ENCODE measurements at regions not wholly inside any gene's neighbourhood (a gene's known extent, or its start where the extent isn't known, plus 50 kb on each side); places are given as distances from the start of the nearest gene placed in this dataset.

GRCh38 chr14:104341532-104342434 is 203.4 kb downstream of the KIF26A start:
- peaks cover 2 to 25% of the 10 kb centered on the region in 2 donors for H3K27me3 ChIP-seq (ENCODE audit: control insufficient read depth in 1 of 2, insufficient read depth in 2 of 2, low read length in 2 of 2)
- no peak overlapping the region for H3K4me3 ChIP-seq (ENCODE audit: low read length in 2 of 2)

GRCh38 chr14:104342435-104343293 is 204.3 kb downstream of the KIF26A start:
- H3K9me3 ChIP-seq (ENCODE audit: control insufficient read depth in 2 of 2, low read length in 2 of 2), result peaks cover 0 to 10% of the 10 kb centered on the region in 2 donors
- H3K4me1 ChIP-seq (ENCODE audit: control insufficient read depth, insufficient read depth, low read length), result no peaks in the 10 kb centered on the region
- no peak overlapping the region for H3K27ac ChIP-seq (ENCODE audit: low read length)
- H3K27me3 ChIP-seq (ENCODE audit: control insufficient read depth in 1 of 2, insufficient read depth in 2 of 2, low read length in 2 of 2), result peaks cover 2 to 24% of the 10 kb centered on the region in 2 donors
- H3K9ac ChIP-seq (ENCODE audit: low read length in 2 of 2), result no peak overlapping the region
- H3K36me3 ChIP-seq (ENCODE audit: control insufficient read depth in 2 of 2, insufficient read depth in 2 of 2, low read length in 2 of 2), result no peaks in the 10 kb centered on the region
- no peak overlapping the region for H3K4me3 ChIP-seq (ENCODE audit: low read length in 2 of 2)

More at GRCh38 chr14:104341532-104342434, 203.4 kb downstream of the KIF26A start:
- Histone ChIP-seq H3K4me1 (ENCODE audit: control insufficient read depth, insufficient read depth, low read length) (no peaks in the 10 kb centered on the region), H3K36me3 (ENCODE audit: control insufficient read depth in 2 of 2, insufficient read depth in 2 of 2, low read length in 2 of 2) (no peaks in the 10 kb centered on the region), H3K27ac (ENCODE audit: low read length) (no peak overlapping the region), H3K9me3 (ENCODE audit: control insufficient read depth in 2 of 2, low read length in 2 of 2) (peaks cover 4 to 7% of the 10 kb centered on the region in 2 donors), H3K9ac (ENCODE audit: low read length in 2 of 2) (no peak overlapping the region)

GRCh38 chr14:104343294-104343625 is 204.9 kb downstream of the KIF26A start:
- no peak overlapping the region for H3K27ac ChIP-seq (ENCODE audit: low read length)
- H3K27me3 ChIP-seq (ENCODE audit: control insufficient read depth in 1 of 2, insufficient read depth in 2 of 2, low read length in 2 of 2), result peaks cover 2 to 24% of the 10 kb centered on the region in 2 donors
- no peak overlapping the region for H3K4me3 ChIP-seq (ENCODE audit: low read length in 2 of 2)
- no peaks in the 10 kb centered on the region for H3K36me3 ChIP-seq (ENCODE audit: control insufficient read depth in 2 of 2, insufficient read depth in 2 of 2, low read length in 2 of 2)
- peaks cover 0 to 9% of the 10 kb centered on the region in 2 donors for H3K9me3 ChIP-seq (ENCODE audit: control insufficient read depth in 2 of 2, low read length in 2 of 2)
- no peak overlapping the region for H3K9ac ChIP-seq (ENCODE audit: low read length in 2 of 2)
- H3K4me1 ChIP-seq (ENCODE audit: control insufficient read depth, insufficient read depth, low read length), result no peaks in the 10 kb centered on the region

GRCh38 chr14:104343690-104344640 is 205.6 kb downstream of the KIF26A start:
- Histone ChIP-seq H3K4me1 (ENCODE audit: control insufficient read depth, insufficient read depth, low read length) (no peaks in the 10 kb centered on the region), H3K27me3 (ENCODE audit: control insufficient read depth in 1 of 2, insufficient read depth in 2 of 2, low read length in 2 of 2) (peaks cover 2 to 24% of the 10 kb centered on the region in 2 donors), H3K27ac (ENCODE audit: low read length) (no peak overlapping the region), H3K9ac (ENCODE audit: low read length in 2 of 2) (no peak overlapping the region), H3K4me3 (ENCODE audit: low read length in 2 of 2) (no peak overlapping the region), H3K36me3 (ENCODE audit: control insufficient read depth in 2 of 2, insufficient read depth in 2 of 2, low read length in 2 of 2) (no peaks in the 10 kb centered on the region), H3K9me3 (ENCODE audit: control insufficient read depth in 2 of 2, low read length in 2 of 2) (peaks cover 3 to 9% of the 10 kb centered on the region in 2 donors)

GRCh38 chr14:104344818-104345620 is 206.6 kb downstream of the KIF26A start:
- H3K36me3 ChIP-seq (ENCODE audit: control insufficient read depth in 2 of 2, insufficient read depth in 2 of 2, low read length in 2 of 2), result no peaks in the 10 kb centered on the region
- H3K4me3 ChIP-seq (ENCODE audit: low read length in 2 of 2), result no peak overlapping the region
- no peak overlapping the region for H3K9ac ChIP-seq (ENCODE audit: low read length in 2 of 2)
- H3K27me3 ChIP-seq (ENCODE audit: control insufficient read depth in 1 of 2, insufficient read depth in 2 of 2, low read length in 2 of 2), result peaks cover 2 to 24% of the 10 kb centered on the region in 2 donors
- peaks cover 3 to 7% of the 10 kb centered on the region in 2 donors for H3K9me3 ChIP-seq (ENCODE audit: control insufficient read depth in 2 of 2, low read length in 2 of 2)
- H3K4me1 ChIP-seq (ENCODE audit: control insufficient read depth, insufficient read depth, low read length), result no peaks in the 10 kb centered on the region
- no peak overlapping the region for H3K27ac ChIP-seq (ENCODE audit: low read length)

GRCh38 chr14:104345621-104346462 is 207.5 kb downstream of the KIF26A start:
- Histone ChIP-seq H3K4me1 (ENCODE audit: control insufficient read depth, insufficient read depth, low read length) (peaks cover 2% of the 10 kb centered on the region), H3K27ac (ENCODE audit: low read length) (no peak overlapping the region), H3K9ac (ENCODE audit: low read length in 2 of 2) (no peak overlapping the region), H3K4me3 (ENCODE audit: low read length in 2 of 2) (no peak overlapping the region), H3K36me3 (ENCODE audit: control insufficient read depth in 2 of 2, insufficient read depth in 2 of 2, low read length in 2 of 2) (no peaks in the 10 kb centered on the region), H3K27me3 (ENCODE audit: control insufficient read depth in 1 of 2, insufficient read depth in 2 of 2, low read length in 2 of 2) (peaks cover 2 to 24% of the 10 kb centered on the region in 2 donors), H3K9me3 (ENCODE audit: control insufficient read depth in 2 of 2, low read length in 2 of 2) (peaks cover 3 to 7% of the 10 kb centered on the region in 2 donors)

GRCh38 chr14:104346608-104347007 is 208.2 kb downstream of the KIF26A start:
- Histone ChIP-seq H3K4me1 (ENCODE audit: control insufficient read depth, insufficient read depth, low read length) (peaks cover 2% of the 10 kb centered on the region), H3K9me3 (ENCODE audit: control insufficient read depth in 2 of 2, low read length in 2 of 2) (peaks cover 3 to 9% of the 10 kb centered on the region in 2 donors), H3K27me3 (ENCODE audit: control insufficient read depth in 1 of 2, insufficient read depth in 2 of 2, low read length in 2 of 2) (peaks cover 2 to 24% of the 10 kb centered on the region in 2 donors)

GRCh38 chr14:104348741-104349140 is 210.4 kb downstream of the KIF26A start:
- Histone ChIP-seq H3K4me3 (ENCODE audit: low read length in 2 of 2) (no peak overlapping the region), H3K9me3 (ENCODE audit: control insufficient read depth in 2 of 2, low read length in 2 of 2) (peaks cover 12 to 16% of the 10 kb centered on the region in 2 donors), H3K4me1 (ENCODE audit: control insufficient read depth, insufficient read depth, low read length) (peaks cover 2% of the 10 kb centered on the region), H3K27ac (ENCODE audit: low read length) (no peak overlapping the region), H3K9ac (ENCODE audit: low read length in 2 of 2) (no peak overlapping the region), H3K36me3 (ENCODE audit: control insufficient read depth in 2 of 2, insufficient read depth in 2 of 2, low read length in 2 of 2) (no peaks in the 10 kb centered on the region), H3K27me3 (ENCODE audit: control insufficient read depth in 1 of 2, insufficient read depth in 2 of 2, low read length in 2 of 2) (peaks cover 6 to 17% of the 10 kb centered on the region in 2 donors)

More at GRCh38 chr14:104346608-104347007, 208.2 kb downstream of the KIF26A start:
- no peak overlapping the region for H3K27ac ChIP-seq (ENCODE audit: low read length)
- no peak overlapping the region for H3K4me3 ChIP-seq (ENCODE audit: low read length in 2 of 2)
- no peaks in the 10 kb centered on the region for H3K36me3 ChIP-seq (ENCODE audit: control insufficient read depth in 2 of 2, insufficient read depth in 2 of 2, low read length in 2 of 2)
- H3K9ac ChIP-seq (ENCODE audit: low read length in 2 of 2), result no peak overlapping the region

GRCh38 chr14:104349950-104350349 is 211.6 kb downstream of the KIF26A start:
- Histone ChIP-seq H3K4me3 (ENCODE audit: low read length in 2 of 2) (no peak overlapping the region), H3K27me3 (ENCODE audit: control insufficient read depth in 1 of 2, insufficient read depth in 2 of 2, low read length in 2 of 2) (peaks cover 4 to 16% of the 10 kb centered on the region in 2 donors), H3K4me1 (ENCODE audit: control insufficient read depth, insufficient read depth, low read length) (peaks cover 2% of the 10 kb centered on the region), H3K9ac (ENCODE audit: low read length in 2 of 2) (no peak overlapping the region), H3K9me3 (ENCODE audit: control insufficient read depth in 2 of 2, low read length in 2 of 2) (peaks cover 12 to 16% of the 10 kb centered on the region in 2 donors), H3K36me3 (ENCODE audit: control insufficient read depth in 2 of 2, insufficient read depth in 2 of 2, low read length in 2 of 2) (no peaks in the 10 kb centered on the region), H3K27ac (ENCODE audit: low read length) (no peak overlapping the region)

Measured in stomach smooth muscle (tissue), 2 donors.